CD4-positive, alpha-beta T cell treated with Interferon gamma for 1 hour (primary cell): ENCODE measurements at regions not wholly inside any gene's neighbourhood (a gene's known extent, or its start where the extent isn't known, plus 50 kb on each side); places are given as distances from the start of the nearest gene placed in this dataset.

Source experiments
- DNase-seq: peaks from one replicate; pipeline ENCODE4 v3.0.0-alpha.2; 2020

DNA sequence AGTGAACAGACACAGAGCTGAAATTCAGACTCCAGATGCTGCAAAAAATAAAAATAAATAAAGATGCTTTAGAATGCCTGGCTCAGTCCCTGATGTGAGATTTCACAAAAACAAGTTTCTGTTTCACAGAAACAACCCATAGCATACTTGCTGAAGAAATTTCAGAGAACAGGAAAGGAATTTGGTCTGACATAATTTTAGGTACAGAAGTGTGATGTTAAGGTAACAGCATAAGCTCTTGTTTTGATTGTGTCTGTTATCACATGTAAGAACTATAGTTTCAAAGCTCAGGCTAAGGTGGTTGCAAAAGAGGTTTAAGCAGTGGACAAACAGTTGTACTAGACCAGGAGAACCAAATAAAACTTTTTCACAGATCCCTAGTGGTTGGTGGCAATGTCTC, 152.1 kb downstream of the PTGER3 start:
- DNase-seq, result no peak

DNA sequence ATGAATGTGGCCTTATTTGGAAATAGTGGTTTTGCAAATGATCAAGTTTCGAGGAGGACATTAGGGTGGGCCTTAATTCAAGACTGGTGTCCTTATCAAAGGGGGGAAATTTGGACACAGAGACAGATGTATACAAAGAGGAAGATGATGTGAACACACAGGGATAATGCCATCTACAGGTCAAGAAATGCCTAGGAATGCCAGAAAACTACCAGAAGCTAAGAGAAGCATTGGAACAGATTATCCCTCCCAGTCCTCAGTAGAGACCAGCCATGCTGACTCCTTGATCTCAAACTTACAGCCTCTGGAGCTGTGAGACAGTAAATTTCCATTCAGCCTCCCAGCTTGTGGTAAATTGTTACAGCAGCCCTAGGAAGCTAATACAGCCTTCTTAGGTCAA, 151.4 kb downstream of the PTGER3 start:
- no peak for DNase-seq

DNA sequence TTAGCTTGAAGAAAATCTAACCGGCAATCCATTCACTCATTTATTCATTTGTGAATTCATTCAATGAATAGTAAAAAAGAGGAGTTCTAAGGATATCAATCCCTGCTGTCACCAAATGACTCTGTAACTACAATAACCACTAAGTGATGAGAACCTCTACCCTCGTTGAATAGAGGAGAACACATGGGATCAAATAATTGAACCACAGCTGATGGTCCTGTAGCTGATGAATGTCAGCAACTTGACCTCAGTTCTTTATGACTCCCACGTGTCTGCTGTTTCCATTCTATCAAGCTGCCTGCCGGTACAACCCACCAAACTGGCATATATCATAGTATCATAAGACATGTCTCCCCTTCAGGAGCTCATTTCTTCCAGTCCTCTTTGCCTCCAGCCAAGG, 150.3 kb downstream of the PTGER3 start:
- DNase-seq, result no peak

DNA sequence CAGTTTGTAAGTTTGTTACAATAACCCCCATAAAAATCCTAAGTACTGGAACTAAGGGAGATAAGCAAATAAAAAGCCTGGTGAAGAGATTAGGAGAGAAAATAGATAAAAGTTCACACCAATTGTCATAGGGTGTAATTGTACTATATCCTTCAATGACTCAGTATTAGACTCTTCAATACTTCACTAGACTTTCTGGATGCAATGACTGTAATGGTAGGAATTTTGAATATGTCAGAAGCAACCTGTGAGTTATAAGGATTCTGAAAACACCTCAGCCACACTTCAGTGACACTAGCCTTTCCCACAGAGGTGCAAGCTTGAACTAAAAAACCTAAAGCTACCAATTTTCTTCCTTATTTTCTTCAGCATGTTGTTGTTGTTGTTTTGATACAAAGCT, 147.9 kb downstream of the PTGER3 start:
- DNase-seq, result no peak

DNA sequence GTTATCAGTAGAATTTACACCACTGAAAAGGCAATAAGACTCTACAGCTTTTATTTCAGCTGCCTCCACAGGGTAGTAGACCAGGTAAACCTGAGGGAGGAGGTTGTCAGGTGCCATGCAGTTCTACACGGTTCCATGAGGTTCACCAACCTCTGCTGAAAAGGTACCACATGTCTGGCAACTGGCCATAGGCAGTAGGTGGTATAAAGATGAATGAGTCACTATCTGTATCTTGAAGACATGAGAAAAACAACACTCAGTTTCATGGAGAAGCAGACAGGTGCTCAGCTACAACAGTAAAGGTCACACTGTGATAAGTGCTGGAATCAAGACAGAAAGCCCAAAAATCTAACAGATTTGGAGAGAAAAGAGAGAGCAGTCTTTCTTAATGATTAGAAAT, 145.4 kb downstream of the PTGER3 start:
- no peak for DNase-seq

DNA sequence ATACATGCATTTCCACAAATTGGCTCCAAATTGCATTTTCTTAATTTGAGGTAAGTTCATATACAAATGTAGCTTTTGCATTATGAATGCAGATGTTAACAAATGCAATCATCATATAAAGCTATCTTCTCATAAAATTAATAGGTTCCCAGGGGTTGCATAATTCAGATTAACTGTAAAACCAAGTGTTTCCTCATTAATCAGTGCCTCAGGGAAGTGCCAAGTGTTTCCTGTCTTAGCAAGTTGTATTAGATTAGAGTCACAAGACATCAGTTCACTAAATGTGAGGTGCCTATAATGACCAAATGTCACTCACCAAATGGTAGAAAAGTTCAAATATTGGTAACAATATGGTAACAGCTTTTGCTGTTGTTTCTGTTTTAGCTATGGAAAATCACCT, 140.8 kb downstream of the PTGER3 start:
- DNase-seq, result no peak

DNA sequence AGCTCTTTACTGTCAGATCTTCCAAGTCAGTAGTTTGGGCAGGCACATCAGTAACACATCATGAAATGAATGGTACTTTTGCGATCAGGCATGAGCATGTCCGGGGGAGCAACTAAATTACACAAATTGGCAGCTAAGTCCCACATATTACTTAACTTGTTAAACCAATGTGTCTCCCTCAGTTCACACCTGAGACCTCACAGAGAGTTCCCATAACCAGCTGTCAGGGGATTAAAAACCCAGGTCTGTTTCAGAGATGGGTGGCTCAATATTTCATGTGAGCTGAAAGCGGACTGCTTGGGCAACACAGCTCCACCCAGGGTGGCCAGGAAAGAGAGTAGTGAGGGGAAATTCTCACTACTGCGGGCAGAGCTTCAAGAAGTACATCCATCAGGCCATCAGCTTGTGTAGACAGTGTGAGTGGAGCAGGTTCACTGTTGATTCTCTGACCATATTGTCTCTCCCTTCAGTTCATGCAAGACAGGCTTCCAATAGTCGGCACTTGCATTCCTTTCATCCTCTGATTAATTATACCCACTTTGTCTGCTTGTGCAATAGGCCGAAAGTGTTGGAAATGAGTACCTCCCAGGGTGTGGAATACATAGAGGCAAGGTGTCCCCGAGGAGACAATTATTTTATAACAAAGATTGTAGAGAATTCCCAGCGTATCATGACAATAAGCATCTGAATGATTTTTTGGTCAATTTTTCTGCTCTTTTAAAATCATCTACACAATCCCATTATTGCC, 139.9 kb downstream of the PTGER3 start:
- no peak for DNase-seq

DNA sequence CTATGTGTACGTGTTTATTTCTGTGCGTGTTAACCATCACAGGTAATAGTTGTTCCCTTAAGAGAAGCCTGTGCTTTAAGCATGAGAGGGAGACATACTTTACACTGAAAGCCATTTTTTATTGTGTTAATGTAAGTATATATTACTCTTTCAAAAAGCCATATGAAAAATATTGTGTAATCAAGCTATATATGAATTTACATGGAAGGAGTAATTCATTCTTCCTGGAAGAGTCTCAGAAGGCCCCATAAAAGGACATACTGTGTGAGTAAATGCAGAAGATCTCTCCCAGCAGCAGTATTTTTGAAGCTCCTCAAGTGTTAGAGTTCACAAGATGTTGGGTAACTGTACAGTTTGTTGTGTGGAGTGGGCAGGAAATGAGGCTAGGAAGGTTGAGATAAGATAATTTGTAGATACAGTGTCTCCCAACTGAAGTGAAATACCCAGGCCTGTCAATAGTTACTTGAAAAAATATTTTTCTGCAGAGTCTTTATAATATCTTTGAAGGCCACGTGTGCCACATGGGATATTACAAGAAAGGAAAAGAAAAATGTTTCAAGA, 138.3 kb downstream of the PTGER3 start:
- no peak for DNase-seq

DNA sequence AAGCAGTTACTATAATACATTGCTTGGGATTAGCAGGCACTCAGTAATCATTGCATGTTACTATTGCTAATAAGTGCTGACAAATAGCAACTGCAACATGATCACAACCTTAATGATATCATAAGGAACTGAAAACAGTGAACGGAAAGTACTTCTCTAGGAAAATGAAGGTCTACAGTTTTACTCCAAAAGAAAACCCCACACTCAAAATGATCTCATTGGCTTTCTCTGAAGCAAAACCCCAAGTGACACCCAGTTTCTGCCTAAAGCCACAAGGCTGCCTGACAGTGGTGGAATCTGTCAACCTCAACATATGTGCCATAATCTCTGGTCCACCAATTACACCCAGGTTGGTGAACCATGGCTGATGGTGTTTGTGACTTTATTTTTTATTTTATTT, 137.6 kb downstream of the PTGER3 start:
- no peak for DNase-seq

DNA sequence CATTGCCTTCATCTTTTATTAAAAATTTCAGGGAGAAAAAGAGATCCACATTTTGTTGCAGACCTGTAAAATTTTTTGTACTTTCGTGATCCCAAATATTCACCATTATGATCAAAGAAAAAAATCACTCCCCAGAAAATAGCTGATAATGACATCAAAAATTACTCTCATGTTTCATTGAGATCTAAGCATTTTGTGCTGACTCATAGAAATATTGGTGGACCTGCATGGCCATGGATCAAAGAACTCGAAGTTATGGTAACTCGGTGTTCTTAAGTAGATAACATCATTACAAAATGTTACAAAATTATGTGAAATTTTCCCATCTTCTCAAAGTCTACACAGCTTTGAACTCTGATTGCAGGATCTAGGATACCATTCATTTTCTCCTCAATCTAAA, 135.8 kb downstream of the PTGER3 start:
- no peak for DNase-seq

DNA sequence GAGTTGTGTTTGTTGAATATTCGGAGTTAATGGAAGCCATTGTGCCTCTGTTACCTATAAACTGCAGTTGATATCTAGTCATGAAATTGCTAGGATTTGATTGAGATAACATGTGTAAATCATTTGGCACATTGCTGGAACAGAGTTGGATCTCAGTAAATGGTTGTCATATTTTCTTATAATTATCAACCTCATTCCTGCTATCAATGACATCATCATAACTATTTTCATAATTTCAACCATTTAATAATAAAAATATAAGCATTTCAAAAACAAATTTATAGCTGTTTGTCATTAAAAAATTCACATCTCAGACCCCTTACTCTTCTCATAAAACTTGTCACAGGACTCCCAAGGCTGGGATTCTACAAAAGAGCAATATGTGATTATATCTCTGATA, 133.4 kb downstream of the PTGER3 start:
- no peak for DNase-seq

DNA sequence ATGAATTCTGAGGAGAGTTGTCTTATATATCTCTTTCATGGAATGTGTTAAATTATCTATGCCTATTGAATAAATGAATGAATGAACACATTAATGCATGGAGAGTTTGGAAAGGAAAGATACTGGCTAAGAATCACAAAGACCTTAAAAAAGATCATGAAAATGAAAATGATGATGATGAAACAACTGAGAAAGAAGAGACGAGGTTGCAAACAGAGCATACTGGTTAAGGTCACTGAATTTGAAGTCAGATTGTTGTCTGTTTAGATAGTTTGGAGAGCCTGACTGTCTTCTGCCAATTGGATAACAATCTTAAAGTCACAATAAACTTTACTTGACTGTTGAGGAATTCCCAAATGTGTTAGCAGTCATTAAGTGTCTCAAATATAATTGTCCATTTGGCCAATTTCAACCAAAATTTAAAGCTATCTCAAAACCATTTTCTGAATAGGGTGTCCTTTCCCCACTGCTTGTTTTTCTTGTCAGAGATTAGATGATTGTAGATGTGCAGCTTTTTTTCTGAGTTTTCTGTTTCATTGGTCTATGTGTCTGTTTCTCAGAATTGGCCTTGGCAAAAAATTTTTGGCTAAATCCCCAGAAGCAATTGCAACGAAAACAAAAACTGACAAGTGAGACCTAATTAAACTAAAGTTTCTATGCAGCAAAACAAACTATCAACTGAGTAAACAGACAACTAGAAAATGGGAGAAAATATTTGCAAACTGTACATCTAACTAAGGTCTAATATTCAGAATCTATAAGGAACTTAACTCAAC, 132.2 kb downstream of the PTGER3 start:
- DNase-seq, result no peak

DNA sequence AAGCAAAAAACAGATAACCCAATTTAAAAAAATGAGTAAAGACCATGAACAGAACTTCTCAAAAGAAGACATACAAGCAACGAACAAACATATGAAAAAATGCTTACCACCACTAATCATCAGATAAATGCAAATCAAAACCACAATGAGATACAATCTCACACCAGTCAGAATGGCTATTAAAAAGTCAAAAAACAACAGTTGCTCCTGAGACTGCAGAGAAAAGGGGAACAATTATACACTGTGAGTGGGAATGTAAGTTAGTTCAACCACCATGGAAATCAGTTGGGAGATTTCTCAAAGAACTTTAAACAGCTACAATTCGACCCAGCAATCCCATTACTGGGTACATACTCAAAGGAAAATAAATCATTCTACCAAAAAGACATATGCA, 131.6 kb downstream of the PTGER3 start:
- DNase-seq, result no peak

DNA sequence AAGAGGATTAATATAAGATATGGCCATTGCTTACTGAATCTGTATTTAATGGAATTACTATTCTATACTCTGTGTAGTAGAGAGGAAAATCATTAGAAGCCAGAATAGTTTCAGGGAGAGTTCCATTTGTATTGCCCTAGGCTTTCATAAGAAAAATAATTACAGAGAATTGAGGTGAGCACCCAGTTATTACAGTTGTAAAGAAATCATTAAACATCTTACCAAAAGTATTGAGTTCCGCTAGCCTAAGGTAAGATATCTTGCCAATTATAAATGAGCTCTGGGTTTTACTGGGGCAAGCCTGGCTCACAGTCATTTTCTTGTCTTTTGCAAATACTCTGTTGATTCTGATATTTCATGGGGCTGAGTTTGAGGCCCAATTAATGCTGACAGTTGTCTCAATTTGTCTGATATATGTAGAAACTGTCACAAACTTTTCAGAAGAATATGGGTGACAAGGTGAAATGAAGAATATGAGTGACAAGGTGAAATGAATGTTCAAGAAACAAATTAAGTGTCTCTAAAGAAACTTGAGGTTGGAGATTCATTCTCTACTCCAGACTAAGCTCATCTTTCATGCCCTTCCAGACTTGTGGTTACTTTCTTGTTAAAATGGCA, 127.8 kb downstream of the PTGER3 start:
- DNase-seq, result no peak
